HEK293T (cell line): ENCODE measurements at regions not wholly inside any gene's neighbourhood (a gene's known extent, or its start where the extent isn't known, plus 50 kb on each side); places are given as distances from the start of the nearest gene placed in this dataset.

Experiments used
- ARNT ChIP-seq: fragments of 450-650 bp; IDR thresholded peaks from 2 replicates; pipeline ENCODE4 v1.6.1; 2017; ENCODE audit warnings: mild to moderate bottlenecking
- CTBP1 ChIP-seq: fragments of 450-650 bp; IDR thresholded peaks from 2 replicates; pipeline ENCODE4 v1.6.1; 2016; ENCODE audit warnings: borderline replicate concordance
- FOXA1 ChIP-seq: fragments of 450-650 bp; IDR thresholded peaks from 2 replicates; pipeline ENCODE4 v1.6.1; 2016; ENCODE audit warnings: mild to moderate bottlenecking
- FOXK2 ChIP-seq: fragments of 450-650 bp; IDR thresholded peaks from 2 replicates; pipeline ENCODE4 v1.6.1; 2016; ENCODE audit warnings: mild to moderate bottlenecking
- NFRKB ChIP-seq: fragments of 450-650 bp; IDR thresholded peaks from 2 replicates; pipeline ENCODE4 v1.6.1; 2016; ENCODE audit warnings: mild to moderate bottlenecking, moderate library complexity
- PKNOX1 ChIP-seq: fragments of 450-650 bp; IDR thresholded peaks from 2 replicates; pipeline ENCODE4 v1.6.1; 2016
- SP1 ChIP-seq: fragments of 450-650 bp; IDR thresholded peaks from 2 replicates; pipeline ENCODE4 v1.6.1; 2017
- SUZ12 ChIP-seq: fragments of 450-650 bp; IDR thresholded peaks from 2 replicates; pipeline ENCODE4 v1.6.1; 2016; ENCODE audit warnings: mild to moderate bottlenecking
- TARDBP ChIP-seq: fragments of 450-650 bp; IDR thresholded peaks from 2 replicates; pipeline ENCODE4 v1.6.1; 2016

DNA sequence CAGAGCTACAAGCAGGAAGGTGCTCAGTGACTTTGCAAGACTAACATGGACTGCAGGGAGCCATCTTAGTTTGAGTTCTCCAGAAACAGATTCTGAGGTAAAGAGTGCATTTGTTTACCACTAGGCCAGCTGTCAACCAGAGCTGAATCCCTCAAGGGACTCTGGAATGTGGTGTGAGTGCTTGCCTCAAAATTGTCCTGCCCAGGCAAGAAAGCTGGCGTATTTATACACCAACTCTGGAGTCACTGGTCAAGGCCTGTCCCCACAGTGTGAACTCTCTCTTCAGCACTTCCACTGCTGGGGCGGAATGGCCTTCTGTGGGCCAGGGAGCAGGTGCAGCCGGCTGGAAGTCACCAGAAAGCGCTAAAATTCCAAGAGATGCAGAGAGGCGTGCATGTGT lies 139.2 kb upstream of the TBCA start:
- TF ChIP-seq TARDBP (no peak), FOXK2 (no peak), FOXA1 (no peak), CTBP1 (no peak), SUZ12 (no peak), NFRKB (no peak), PKNOX1 (no peak), SP1 (no peak), ARNT (no peak)
